GM23338 (cell line): ENCODE measurements at regions not wholly inside any gene's neighbourhood (a gene's known extent, or its start where the extent isn't known, plus 50 kb on each side); places are given as distances from the start of the nearest gene placed in this dataset.

ENCODE experiments used
- CREB1 ChIP-seq: fragments of 250-450 bp; sonication (Bioruptor Pico); IDR thresholded peaks from 2 replicates; pipeline ENCODE4 v1.5.0; 2020; ENCODE audit warnings: low read depth, mild to moderate bottlenecking, moderate library complexity
- EZH2 ChIP-seq: fragments of 200-600 bp; sonication (generic); IDR thresholded peaks from one replicate; pipeline ENCODE4 v1.8.0; 2017; ENCODE audit warnings: antibody characterized with exemption, mild to moderate bottlenecking, low read depth; ENCODE audit not compliant: unreplicated experiment
- EZH2phosphoT487 ChIP-seq: fragments of 200-600 bp; sonication (generic); IDR thresholded peaks from one replicate; pipeline ENCODE4 v1.8.1; 2018; ENCODE audit warnings: antibody characterized with exemption; ENCODE audit not compliant: unreplicated experiment
- JUNB ChIP-seq: IDR thresholded peaks from one replicate; pipeline ENCODE4 v1.6.1; 2016; ENCODE audit warnings: antibody characterized with exemption; ENCODE audit not compliant: unreplicated experiment
- NANOG ChIP-seq: IDR thresholded peaks from 2 replicates; pipeline ENCODE4 v1.6.1; 2016; ENCODE audit warnings: antibody characterized with exemption, borderline replicate concordance
- POLR2AphosphoS5 ChIP-seq: IDR thresholded peaks from 2 replicates; pipeline ENCODE4 v1.6.1; 2016; ENCODE audit warnings: antibody characterized with exemption, low read depth
- STAT1 ChIP-seq: IDR thresholded peaks from one replicate; pipeline ENCODE4 v1.6.1; 2016; ENCODE audit warnings: antibody characterized with exemption; ENCODE audit not compliant: unreplicated experiment
- ZNF114 ChIP-seq: fragments of 250-450 bp; sonication (Bioruptor Pico); IDR thresholded peaks from 2 replicates; pipeline ENCODE4 v1.5.0; 2020; ENCODE audit warnings: mild to moderate bottlenecking, moderate library complexity
- ZNF331 ChIP-seq: fragments of 250-450 bp; sonication (Bioruptor Pico); IDR thresholded peaks from 2 replicates; pipeline ENCODE4 v1.5.0; 2020; ENCODE audit warnings: low read depth, mild to moderate bottlenecking, moderate library complexity
- TF ChIP-seq, protein P1 (sequence below), 2 experiments: fragments of 200-600 bp in 1 of 2; sonication (generic) in 1 of 2; conservative IDR thresholded peaks; 2 replicates each; pipeline versions ENCODE4 v1.5.1 to v1.6.1; 2016 to 2017; ENCODE audit warnings: antibody characterized with exemption in 2 of 2, low read depth in 2 of 2, mild to moderate bottlenecking in 2 of 2, moderate library complexity in 1 of 2
- TF ChIP-seq, protein P2 (sequence below): IDR thresholded peaks from one replicate; pipeline ENCODE4 v1.6.1; 2018; ENCODE audit warnings: antibody characterized with exemption; ENCODE audit not compliant: unreplicated experiment
- TF ChIP-seq, protein P3 (sequence below): fragments of 250-450 bp; sonication (Bioruptor Pico); IDR thresholded peaks from 2 replicates; pipeline ENCODE4 v1.5.0; 2020; ENCODE audit warnings: mild to moderate bottlenecking, moderate library complexity
- TF ChIP-seq, protein P4 (sequence below): IDR thresholded peaks from 2 replicates; pipeline ENCODE4 v1.6.1; 2016; ENCODE audit warnings: antibody characterized with exemption

DNA sequence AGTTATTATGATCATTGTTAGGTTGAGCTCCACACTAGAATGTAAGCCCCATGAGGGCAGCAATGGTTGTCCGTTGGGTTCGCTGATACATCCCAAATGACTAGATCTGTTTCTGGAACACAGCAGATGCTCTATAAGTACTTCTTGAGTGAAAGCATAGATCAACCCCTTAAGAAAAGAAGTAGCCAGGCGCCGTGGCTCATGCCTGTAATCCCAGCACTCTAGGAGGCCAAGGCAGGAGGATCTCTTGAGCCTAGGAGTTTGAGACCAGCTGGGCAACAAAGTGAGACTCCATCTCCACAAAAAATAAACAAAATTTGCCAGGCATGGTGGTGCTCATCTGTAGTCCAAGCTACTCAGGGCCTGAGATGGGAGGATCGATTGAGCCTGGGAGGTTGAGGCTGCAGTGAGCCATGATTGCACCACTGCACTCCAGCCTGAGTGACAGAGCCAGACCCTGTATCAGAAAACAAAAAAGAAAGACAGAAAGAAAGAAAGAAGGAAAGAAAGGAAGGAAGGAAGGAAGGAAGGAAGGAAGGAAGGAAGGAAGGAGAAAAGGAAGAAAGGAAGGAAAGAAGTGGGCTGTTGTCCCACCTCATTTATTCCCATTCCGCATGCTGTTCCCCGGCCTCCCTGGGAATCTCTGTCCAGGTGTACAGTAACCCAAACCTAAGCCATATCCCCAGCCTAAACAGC is 54.4 kb upstream of the RPL38 start:
- TF ChIP-seq POLR2AphosphoS5, result no peak
- TF ChIP-seq, protein P1, sequence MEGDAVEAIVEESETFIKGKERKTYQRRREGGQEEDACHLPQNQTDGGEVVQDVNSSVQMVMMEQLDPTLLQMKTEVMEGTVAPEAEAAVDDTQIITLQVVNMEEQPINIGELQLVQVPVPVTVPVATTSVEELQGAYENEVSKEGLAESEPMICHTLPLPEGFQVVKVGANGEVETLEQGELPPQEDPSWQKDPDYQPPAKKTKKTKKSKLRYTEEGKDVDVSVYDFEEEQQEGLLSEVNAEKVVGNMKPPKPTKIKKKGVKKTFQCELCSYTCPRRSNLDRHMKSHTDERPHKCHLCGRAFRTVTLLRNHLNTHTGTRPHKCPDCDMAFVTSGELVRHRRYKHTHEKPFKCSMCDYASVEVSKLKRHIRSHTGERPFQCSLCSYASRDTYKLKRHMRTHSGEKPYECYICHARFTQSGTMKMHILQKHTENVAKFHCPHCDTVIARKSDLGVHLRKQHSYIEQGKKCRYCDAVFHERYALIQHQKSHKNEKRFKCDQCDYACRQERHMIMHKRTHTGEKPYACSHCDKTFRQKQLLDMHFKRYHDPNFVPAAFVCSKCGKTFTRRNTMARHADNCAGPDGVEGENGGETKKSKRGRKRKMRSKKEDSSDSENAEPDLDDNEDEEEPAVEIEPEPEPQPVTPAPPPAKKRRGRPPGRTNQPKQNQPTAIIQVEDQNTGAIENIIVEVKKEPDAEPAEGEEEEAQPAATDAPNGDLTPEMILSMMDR (conservative IDR thresholded peaks at IDR 0.05; ENCODE audit: low read depth in 2 of 2), result no peak
- TF ChIP-seq EZH2phosphoT487, result no peak
- no peak for TF ChIP-seq EZH2
- TF ChIP-seq NANOG, result no peak
- TF ChIP-seq ZNF331 (CRISPR knock-in tag), result no peak
- no peak for TF ChIP-seq CREB1 (CRISPR knock-in tag)
- TF ChIP-seq, protein P2, sequence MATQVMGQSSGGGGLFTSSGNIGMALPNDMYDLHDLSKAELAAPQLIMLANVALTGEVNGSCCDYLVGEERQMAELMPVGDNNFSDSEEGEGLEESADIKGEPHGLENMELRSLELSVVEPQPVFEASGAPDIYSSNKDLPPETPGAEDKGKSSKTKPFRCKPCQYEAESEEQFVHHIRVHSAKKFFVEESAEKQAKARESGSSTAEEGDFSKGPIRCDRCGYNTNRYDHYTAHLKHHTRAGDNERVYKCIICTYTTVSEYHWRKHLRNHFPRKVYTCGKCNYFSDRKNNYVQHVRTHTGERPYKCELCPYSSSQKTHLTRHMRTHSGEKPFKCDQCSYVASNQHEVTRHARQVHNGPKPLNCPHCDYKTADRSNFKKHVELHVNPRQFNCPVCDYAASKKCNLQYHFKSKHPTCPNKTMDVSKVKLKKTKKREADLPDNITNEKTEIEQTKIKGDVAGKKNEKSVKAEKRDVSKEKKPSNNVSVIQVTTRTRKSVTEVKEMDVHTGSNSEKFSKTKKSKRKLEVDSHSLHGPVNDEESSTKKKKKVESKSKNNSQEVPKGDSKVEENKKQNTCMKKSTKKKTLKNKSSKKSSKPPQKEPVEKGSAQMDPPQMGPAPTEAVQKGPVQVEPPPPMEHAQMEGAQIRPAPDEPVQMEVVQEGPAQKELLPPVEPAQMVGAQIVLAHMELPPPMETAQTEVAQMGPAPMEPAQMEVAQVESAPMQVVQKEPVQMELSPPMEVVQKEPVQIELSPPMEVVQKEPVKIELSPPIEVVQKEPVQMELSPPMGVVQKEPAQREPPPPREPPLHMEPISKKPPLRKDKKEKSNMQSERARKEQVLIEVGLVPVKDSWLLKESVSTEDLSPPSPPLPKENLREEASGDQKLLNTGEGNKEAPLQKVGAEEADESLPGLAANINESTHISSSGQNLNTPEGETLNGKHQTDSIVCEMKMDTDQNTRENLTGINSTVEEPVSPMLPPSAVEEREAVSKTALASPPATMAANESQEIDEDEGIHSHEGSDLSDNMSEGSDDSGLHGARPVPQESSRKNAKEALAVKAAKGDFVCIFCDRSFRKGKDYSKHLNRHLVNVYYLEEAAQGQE, result no peak
- TF ChIP-seq, protein P3, sequence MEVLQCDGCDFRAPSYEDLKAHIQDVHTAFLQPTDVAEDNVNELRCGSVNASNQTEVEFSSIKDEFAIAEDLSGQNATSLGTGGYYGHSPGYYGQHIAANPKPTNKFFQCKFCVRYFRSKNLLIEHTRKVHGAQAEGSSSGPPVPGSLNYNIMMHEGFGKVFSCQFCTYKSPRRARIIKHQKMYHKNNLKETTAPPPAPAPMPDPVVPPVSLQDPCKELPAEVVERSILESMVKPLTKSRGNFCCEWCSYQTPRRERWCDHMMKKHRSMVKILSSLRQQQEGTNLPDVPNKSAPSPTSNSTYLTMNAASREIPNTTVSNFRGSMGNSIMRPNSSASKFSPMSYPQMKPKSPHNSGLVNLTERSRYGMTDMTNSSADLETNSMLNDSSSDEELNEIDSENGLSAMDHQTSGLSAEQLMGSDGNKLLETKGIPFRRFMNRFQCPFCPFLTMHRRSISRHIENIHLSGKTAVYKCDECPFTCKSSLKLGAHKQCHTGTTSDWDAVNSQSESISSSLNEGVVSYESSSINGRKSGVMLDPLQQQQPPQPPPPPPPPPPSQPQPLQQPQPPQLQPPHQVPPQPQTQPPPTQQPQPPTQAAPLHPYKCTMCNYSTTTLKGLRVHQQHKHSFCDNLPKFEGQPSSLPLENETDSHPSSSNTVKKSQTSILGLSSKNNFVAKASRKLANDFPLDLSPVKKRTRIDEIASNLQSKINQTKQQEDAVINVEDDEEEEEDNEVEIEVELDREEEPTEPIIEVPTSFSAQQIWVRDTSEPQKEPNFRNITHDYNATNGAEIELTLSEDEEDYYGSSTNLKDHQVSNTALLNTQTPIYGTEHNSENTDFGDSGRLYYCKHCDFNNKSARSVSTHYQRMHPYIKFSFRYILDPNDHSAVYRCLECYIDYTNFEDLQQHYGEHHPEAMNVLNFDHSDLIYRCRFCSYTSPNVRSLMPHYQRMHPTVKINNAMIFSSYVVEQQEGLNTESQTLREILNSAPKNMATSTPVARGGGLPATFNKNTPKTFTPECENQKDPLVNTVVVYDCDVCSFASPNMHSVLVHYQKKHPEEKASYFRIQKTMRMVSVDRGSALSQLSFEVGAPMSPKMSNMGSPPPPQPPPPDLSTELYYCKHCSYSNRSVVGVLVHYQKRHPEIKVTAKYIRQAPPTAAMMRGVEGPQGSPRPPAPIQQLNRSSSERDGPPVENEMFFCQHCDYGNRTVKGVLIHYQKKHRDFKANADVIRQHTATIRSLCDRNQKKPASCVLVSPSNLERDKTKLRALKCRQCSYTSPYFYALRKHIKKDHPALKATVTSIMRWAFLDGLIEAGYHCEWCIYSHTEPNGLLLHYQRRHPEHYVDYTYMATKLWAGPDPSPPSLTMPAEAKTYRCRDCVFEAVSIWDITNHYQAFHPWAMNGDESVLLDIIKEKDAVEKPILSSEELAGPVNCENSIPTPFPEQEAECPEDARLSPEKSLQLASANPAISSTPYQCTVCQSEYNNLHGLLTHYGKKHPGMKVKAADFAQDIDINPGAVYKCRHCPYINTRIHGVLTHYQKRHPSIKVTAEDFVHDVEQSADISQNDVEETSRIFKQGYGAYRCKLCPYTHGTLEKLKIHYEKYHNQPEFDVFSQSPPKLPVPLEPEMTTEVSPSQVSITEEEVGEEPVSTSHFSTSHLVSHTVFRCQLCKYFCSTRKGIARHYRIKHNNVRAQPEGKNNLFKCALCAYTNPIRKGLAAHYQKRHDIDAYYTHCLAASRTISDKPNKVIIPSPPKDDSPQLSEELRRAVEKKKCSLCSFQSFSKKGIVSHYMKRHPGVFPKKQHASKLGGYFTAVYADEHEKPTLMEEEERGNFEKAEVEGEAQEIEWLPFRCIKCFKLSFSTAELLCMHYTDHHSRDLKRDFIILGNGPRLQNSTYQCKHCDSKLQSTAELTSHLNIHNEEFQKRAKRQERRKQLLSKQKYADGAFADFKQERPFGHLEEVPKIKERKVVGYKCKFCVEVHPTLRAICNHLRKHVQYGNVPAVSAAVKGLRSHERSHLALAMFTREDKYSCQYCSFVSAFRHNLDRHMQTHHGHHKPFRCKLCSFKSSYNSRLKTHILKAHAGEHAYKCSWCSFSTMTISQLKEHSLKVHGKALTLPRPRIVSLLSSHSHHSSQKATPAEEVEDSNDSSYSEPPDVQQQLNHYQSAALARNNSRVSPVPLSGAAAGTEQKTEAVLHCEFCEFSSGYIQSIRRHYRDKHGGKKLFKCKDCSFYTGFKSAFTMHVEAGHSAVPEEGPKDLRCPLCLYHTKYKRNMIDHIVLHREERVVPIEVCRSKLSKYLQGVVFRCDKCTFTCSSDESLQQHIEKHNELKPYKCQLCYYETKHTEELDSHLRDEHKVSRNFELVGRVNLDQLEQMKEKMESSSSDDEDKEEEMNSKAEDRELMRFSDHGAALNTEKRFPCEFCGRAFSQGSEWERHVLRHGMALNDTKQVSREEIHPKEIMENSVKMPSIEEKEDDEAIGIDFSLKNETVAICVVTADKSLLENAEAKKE (CRISPR knock-in tag), result no peak
- TF ChIP-seq JUNB, result no peak
- TF ChIP-seq, protein P4, sequence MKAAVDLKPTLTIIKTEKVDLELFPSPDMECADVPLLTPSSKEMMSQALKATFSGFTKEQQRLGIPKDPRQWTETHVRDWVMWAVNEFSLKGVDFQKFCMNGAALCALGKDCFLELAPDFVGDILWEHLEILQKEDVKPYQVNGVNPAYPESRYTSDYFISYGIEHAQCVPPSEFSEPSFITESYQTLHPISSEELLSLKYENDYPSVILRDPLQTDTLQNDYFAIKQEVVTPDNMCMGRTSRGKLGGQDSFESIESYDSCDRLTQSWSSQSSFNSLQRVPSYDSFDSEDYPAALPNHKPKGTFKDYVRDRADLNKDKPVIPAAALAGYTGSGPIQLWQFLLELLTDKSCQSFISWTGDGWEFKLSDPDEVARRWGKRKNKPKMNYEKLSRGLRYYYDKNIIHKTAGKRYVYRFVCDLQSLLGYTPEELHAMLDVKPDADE, result no peak
- no peak for TF ChIP-seq ZNF114 (CRISPR knock-in tag)
- no peak for TF ChIP-seq STAT1
